ENCODE measurements at regions not wholly inside any gene's neighbourhood (a gene's known extent, or its start where the extent isn't known, plus 50 kb on each side); places are given as distances from the start of the nearest gene placed in this dataset.
"Not testable (repeated sequence)": the region's sequence is repeated elsewhere in the genome, so short reads cannot be mapped to it uniquely, and the experiment has no call there.

GRCh38 chr3:82000350-82000749 is 238.9 kb upstream of the GBE1 start:
- no peak for DNase-seq

GRCh38 chr3:81998907-81999306 is 237.5 kb upstream of the GBE1 start:
- DNase-seq = no peak

GRCh38 chr3:81998139-81998755 is 236.8 kb upstream of the GBE1 start:
- no peak for DNase-seq

- no peak for DNase-seq
Observed at GRCh38 chr3:81997390-81997789, 235.9 kb upstream of the GBE1 start.

DNA sequence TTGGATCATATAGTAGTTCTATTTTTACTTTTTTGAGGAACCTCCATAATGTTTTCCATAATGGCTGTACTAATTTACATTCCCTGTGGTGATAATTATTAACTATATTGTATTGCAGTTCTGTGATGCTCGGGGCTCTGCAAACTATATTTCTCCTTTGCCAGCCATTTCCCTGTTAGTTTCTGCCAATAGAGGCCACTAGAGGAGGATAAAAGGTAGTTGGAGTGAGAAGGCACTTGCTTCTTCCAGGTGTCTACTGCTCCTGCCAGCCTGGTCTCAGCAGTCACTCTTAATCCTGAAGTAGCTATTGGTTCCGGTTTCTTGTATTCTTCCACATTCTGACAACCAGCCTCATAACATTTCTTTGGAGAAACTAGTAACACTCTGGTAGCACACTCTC is 233.9 kb upstream of the GBE1 start:
- DNase-seq = no peak

DNA sequence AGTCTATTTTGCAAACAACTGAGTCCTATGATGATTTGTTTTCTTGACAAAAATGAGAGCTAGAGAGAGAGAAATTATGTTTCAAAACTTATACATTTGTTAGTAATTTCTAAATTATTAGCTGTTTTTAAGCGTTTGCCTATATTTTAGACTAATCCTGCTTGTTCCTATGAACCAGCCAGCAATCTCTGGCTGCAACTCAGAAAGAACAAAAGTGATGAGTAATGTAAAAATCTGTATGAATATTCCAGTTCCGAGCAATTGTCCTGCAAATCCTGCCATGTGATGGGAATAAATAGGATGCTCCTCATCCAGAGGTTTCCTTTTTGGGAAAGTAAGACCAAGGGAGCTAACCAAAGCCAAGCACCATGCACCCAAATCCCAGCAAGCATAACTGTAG is 228.3 kb upstream of the GBE1 start:
- DNase-seq = no peak

- no peak for DNase-seq
Observed at GRCh38 chr3:81989274-81989673, 227.8 kb upstream of the GBE1 start.

DNA sequence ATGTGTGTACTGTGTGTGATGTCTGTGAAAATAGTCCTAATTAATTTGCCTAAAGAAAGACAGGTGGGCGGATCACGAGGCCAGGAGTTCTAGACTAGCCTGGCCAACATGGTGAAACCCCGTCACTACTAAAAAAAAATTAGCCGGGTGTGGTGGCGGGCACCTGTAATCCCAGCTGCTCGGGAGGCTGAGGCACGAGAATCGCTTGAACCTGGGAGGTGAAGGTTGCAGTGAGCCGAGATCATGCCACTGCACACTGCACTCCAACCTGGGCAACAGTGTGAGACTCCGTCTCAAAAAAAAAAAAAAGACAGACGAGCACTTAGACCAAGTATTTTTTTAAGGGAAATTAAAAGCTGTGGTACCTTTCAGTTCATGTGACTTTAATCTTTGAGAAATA is 226.0 kb upstream of the GBE1 start:
- DNase-seq = not testable (repeated sequence)

GRCh38 chr3:81985996-81986723 is 224.7 kb upstream of the GBE1 start:
- no peak for DNase-seq

DNA sequence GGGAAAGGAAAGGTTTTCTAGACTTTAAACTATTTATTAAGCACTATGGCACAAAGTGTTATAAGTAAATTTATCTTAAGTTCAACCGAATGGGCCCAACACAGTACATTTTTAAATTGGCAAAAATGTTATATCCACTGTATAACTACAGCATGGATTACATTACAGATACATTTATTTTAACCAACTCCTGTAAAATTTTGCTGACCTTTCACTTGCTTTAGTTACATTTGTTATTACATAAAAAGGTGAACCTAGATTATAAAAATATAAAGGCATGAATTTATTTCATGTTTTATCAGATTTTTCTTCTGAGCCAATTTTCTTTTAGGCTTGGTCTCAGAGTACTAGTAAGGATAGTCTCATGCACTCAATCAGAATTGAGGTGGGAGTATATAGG is 221.9 kb upstream of the GBE1 start:
- no peak for DNase-seq

DNA sequence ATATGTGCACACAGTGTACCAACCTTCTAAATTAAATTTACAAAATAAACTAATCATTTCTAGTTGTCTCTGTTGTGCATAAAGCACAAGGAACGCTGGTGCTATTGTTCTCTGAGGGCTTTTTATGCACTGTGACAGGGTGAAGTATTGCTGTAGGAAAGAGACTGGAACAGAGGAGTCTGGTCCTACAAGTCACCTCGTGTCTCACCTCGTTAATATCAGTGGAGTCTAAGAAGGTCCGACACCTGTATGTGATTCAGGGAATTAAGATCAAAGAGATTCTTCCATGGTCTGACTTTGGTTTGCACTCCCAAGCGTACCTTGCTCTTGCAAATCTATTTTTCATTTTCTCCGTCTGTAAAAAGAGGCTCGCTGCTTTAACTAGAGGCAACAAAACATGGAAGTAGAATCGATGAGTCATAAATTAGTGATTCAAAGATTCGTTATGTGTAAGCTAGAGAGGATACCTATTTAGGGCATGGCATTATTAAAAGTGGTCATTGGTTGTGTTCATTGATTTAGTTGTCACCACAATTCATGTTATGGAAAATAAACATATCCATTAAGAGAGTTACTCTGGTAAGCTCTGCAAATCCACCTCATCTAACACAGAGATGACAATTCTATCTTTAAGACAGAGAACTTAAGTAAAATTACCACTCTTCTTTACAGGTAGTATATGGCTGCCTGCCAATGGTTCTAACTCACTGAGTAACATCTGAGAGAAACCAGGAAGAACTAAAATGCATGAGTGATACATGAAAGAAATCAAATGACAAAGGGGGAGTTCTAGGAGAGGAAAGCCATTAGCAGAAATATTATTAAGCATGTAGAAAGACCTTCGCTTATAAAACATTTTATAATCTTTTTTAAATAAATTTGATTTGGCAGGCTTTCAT is 219.4 kb upstream of the GBE1 start:
- no peak for DNase-seq

DNA sequence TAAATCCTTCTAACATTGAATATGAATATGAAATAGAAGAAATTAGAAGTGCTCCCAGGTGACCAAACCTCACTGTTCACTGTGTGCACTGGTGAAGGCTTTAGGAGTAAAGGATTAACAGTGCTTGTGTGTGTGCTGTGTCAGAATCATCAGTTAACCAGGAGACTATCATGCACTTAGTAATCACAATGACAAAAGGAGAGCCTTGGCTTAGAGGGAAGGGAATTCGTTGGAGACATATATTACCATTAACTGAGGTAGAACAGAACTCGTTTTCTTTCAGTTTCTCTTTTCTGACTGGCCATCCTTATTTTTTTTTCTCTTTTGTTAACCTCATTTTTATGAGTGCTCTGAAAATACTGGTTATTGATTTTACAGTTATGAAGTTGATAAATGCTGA is 213.3 kb upstream of the GBE1 start:
- no peak for DNase-seq

DNA sequence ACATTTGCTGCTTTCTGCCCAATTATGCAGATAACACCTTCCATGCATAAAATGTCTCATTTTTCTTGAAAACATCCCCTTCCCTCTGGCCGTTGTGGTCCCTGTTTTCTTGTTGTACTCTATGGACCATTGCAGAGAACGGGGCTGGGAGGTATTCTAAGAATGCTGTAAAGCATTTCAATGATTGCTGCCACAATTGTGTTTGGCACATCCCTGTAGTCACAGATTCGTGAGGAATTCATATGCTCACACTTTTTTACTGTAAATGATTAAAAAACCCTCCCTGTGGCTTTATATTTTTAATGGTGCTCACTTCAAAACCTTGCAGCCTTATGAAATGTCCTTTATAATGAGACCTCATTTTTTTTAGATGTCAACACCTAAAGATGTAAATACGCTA is 207.2 kb upstream of the GBE1 start:
- DNase-seq = no peak

GRCh38 chr3:81967393-81967792 is 205.9 kb upstream of the GBE1 start:
- no peak for DNase-seq

DNA sequence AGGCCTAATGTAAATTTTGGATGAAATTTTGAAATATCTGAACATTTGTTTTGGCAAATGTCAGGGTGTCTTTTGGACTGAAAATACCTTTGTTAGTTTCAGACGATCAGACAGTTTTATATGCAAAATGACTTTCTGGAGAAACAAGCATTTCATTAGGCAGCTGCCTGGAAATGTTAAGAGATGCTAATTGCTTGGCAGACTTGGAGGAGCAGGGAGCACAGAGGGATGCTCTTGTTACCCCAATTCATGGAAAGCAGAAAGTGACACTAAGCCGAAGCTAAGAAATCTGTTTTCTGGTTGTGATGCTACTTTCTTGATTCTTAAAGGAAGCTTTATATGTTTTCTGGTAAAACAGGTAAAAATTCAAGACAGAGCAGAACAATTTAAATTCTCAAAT is 204.3 kb upstream of the GBE1 start:
- no peak for DNase-seq

DNA sequence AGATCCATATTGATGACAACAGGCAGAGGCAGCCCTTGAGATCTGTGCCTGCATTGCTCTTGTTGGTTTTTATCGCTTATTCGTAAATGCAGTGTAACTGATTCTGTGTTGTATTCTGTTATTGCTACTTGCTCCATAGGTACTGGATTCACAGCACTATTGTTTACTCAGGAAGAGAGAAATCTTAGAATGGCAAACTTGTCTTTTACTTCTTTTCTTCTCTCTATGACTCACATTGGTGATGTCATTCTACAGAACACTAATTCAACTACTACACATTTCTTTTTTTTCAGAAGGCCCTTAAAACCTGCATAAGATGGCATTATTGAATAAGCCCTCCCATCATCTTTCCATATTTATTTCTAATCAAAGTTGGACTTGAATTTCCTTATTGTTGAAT is 201.0 kb upstream of the GBE1 start:
- DNase-seq = no peak

GRCh38 chr3:81958972-81959640 is 197.7 kb upstream of the GBE1 start:
- no peak for DNase-seq

DNA sequence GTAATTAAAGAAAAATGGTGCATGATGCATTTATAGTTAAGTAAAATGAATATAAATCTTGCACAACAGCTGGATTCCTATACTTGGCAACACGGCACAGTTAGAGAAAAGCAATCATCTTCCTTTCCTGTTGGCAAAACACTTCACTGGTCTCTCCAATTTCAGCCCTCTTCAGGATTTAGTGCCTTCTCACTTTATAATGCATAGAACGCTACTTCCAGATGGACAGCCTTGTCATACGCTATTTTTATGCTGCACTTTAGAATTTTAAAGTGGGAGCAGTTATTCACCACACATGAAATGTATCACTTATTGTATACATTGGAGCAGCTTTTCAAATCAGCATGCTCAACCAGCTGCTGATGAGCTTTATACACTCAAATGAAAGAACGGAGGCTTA is 194.4 kb upstream of the GBE1 start:
- no peak for DNase-seq

DNA sequence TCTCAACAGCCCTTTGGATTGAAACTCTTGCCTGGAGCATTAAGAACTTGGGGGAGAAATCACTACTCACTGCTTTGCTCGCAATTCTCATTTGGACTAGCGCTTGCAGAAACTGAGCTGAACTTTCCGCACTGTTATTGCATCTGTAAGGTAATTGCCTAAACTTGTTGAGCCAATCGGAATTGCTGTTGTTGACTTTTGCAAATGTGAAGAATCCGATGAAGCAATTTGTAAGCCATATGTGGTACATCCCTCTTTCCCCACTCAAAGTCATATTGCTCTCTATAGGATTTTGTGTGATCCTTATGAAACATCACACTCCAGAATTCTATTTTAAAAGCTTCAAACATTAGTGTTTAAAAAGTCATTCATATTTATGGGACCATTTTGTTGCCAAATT is 191.7 kb upstream of the GBE1 start:
- no peak for DNase-seq

- no peak for DNase-seq
Observed at GRCh38 chr3:81952141-81952540, 190.7 kb upstream of the GBE1 start.

- no peak for DNase-seq
Observed at GRCh38 chr3:81951636-81952035, 190.2 kb upstream of the GBE1 start.

DNA sequence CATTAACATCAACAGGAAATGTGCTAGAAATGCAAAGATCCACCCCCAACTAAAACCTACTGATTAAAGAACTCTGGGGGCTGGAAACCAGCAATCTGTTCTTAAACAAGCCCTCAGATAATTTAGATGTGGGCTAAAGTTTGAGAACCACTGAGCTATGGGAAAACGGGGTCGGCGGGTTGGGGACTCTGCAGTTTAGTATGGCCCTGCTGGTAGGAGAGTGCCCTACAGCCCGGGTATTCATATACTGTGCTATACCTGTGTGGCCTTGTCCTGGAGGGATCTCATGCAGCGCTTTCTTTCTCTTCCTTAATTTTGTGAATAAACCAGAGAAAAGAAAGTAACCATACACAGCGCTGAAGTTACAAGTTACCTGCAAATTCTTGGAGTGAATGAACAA is 189.7 kb upstream of the GBE1 start:
- DNase-seq = no peak

- DNase-seq = no peak
Observed at GRCh38 chr3:81947359-81947758, 185.9 kb upstream of the GBE1 start.
